Activated naive CD8-positive, alpha-beta T cell treated with anti-CD3 and anti-CD28 coated beads, Interleukin-2, amount 50 U/mL, for 24 hours (primary cell): ENCODE measurements at regions not wholly inside any gene's neighbourhood (a gene's known extent, or its start where the extent isn't known, plus 50 kb on each side); places are given as distances from the start of the nearest gene placed in this dataset.

ENCODE experiments used
- ATAC-seq: fragments of 150-1000 bp; cut with Tn5 transposase; one replicate; pipeline ENCODE4 v1.10.0; 2021
- DNase-seq: peaks from one replicate; pipeline ENCODE4 v3.0.0; 2021
- H3K27ac Mint-ChIP-seq: one replicate; pipeline ENCODE4 v1.8.0; 2021; ENCODE audit warnings: mild to moderate bottlenecking, mixed read lengths
- H3K27me3 Mint-ChIP-seq: one replicate; pipeline ENCODE4 v1.8.0; 2021; ENCODE audit warnings: mixed read lengths
- H3K36me3 Mint-ChIP-seq: one replicate; pipeline ENCODE4 v1.8.0; 2021; ENCODE audit warnings: low read depth, mixed read lengths
- H3K4me1 Mint-ChIP-seq: one replicate; pipeline ENCODE4 v1.8.0; 2021; ENCODE audit warnings: mixed read lengths
- H3K4me3 Mint-ChIP-seq: one replicate; pipeline ENCODE4 v1.8.0; 2021; ENCODE audit warnings: mild to moderate bottlenecking, moderate library complexity, mixed read lengths
- H3K9me3 Mint-ChIP-seq: one replicate; pipeline ENCODE4 v1.8.0; 2021; ENCODE audit warnings: mixed read lengths

- H3K36me3 Mint-ChIP-seq = no peaks in the 10 kb centered on the region
- H3K27ac Mint-ChIP-seq = no peak overlapping the region
- H3K27me3 Mint-ChIP-seq = peaks cover 6% of the 10 kb centered on the region
- no peaks in the 10 kb centered on the region for H3K9me3 Mint-ChIP-seq
- ATAC-seq (no peak), DNase-seq (no peak)
- no peaks in the 10 kb centered on the region for H3K4me1 Mint-ChIP-seq
- H3K4me3 Mint-ChIP-seq = no peak overlapping the region
These were observed 165.8 kb downstream of the NUP210 start for GRCh38 chr3:13254028-13254951.

- Mint-ChIP-seq H3K27me3 (peaks cover 6% of the 10 kb centered on the region), H3K4me1 (no peaks in the 10 kb centered on the region), H3K36me3 (no peaks in the 10 kb centered on the region), H3K9me3 (no peaks in the 10 kb centered on the region), H3K4me3 (no peak overlapping the region), H3K27ac (no peak overlapping the region)
- ATAC-seq (no peak), DNase-seq (no peak)
These were observed 166.7 kb downstream of the NUP210 start for GRCh38 chr3:13253208-13253937.

- DNase-seq (no peak), ATAC-seq (no peak)
- no peaks in the 10 kb centered on the region for H3K36me3 Mint-ChIP-seq
- no peaks in the 10 kb centered on the region for H3K9me3 Mint-ChIP-seq
- no peak overlapping the region for H3K4me3 Mint-ChIP-seq
- no peak overlapping the region for H3K27ac Mint-ChIP-seq
- peaks cover 6% of the 10 kb centered on the region for H3K27me3 Mint-ChIP-seq
- H3K4me1 Mint-ChIP-seq = no peaks in the 10 kb centered on the region
These were observed 167.9 kb downstream of the NUP210 start for GRCh38 chr3:13252207-13252606.

DNA sequence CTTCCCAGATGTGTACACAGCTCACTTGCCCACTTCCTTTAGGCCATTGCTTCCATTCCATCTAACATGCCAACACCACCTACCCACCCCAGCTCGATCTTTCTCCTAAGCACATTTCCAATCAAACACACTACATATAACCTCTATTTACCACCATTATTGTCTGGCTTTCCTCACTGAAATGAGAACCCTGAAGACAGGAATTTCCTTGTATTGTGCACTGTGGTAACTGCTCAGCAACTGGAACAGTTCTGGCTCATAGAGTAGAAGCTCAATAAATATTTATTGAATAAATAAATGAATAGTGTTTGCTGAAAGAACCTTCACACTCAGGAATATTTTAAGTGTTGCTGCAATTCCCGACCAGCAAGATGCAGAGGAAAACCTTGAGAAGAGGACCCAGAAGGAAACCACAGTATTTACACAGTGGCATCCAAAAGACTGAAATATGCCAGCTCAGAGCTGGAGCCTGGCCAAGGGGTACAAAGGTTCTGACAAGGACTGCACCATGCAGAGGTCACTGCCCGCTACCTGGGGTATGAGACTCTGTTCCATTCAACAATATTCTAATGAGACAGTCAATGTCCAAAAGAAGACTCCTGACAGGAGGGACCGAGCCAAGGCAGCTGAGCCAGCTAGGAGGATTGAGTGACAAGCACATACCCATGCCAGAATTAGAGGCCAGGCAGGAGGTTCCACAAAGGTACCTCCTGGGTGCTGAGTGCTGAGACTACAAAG, 168.8 kb downstream of the NUP210 start:
- H3K9me3 Mint-ChIP-seq = no peaks in the 10 kb centered on the region
- H3K36me3 Mint-ChIP-seq = no peaks in the 10 kb centered on the region
- no peak for ATAC-seq
- H3K4me1 Mint-ChIP-seq = no peaks in the 10 kb centered on the region
- no peak overlapping the region for H3K27ac Mint-ChIP-seq
- no peak for DNase-seq
- H3K27me3 Mint-ChIP-seq = peaks cover 6% of the 10 kb centered on the region
- H3K4me3 Mint-ChIP-seq = no peak overlapping the region

DNA sequence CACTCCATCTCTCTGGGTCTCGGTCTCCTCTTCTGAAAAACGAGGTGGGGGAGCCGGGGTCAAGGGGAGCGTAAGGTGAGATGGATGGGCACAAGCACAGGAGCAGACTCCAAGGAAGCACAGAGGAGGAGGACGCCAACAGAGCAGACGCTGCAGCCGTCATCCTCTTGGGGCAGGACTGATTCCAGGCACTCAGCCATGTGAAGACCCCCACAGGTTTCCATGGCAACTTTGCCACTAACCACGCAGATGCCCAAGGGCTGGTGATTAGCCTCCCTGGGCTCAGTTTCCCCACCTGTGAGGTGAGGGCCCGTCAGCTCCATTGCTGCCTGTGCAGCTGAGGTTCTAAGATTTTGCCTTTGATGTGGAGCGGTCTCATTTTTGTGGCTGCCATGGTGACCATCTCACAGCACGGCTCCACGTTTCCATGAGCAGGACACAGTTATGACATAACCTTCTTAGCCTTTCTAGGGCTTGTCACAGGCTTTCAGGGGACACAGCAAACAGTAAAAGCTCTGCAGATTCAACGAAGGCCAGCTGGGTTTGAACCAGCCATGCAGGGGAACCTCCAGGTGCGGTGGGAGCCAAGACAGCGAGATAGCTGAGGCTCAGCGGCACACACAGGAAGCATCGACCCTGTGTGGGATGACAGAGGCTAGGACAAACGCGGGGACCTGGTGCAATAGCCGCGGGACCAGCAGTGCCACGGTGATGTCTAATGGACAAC, 170.3 kb downstream of the NUP210 start:
- H3K4me3 Mint-ChIP-seq = no peak overlapping the region
- DNase-seq = no peak
- H3K36me3 Mint-ChIP-seq = no peaks in the 10 kb centered on the region
- H3K27ac Mint-ChIP-seq = no peak overlapping the region
- ATAC-seq = no peak
- H3K9me3 Mint-ChIP-seq = no peaks in the 10 kb centered on the region
- no peaks in the 10 kb centered on the region for H3K4me1 Mint-ChIP-seq
- peaks cover 6% of the 10 kb centered on the region for H3K27me3 Mint-ChIP-seq

DNA sequence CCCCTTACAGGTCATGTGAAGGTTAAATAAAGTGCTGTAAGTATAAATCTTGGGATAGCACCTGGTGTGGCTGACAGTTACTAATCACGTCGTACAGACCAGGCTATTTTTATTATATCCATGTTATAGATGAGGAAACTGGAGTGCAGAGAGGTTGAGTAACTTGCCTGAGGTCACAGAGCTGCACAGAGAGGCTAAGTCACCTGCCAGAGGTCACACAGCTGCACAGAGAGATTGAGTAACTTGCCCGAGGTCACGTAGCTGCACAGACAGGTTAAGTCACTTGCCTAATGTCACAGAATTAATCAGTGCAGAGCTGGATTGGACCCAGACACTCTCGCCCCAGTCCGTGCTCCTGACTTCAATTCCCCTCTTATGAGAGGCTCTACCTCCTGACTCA, 171.5 kb downstream of the NUP210 start:
- Mint-ChIP-seq H3K27me3 (peaks cover 6% of the 10 kb centered on the region), H3K27ac (no peak overlapping the region), H3K9me3 (no peaks in the 10 kb centered on the region), H3K4me3 (no peak overlapping the region), H3K36me3 (no peaks in the 10 kb centered on the region), H3K4me1 (no peaks in the 10 kb centered on the region)
- ATAC-seq (no peak), DNase-seq (no peak)

GRCh38 chr3:13245615-13245978, 172.4 kb upstream of the IQSEC1 start:
- H3K9me3 Mint-ChIP-seq = no peaks in the 10 kb centered on the region

DNA sequence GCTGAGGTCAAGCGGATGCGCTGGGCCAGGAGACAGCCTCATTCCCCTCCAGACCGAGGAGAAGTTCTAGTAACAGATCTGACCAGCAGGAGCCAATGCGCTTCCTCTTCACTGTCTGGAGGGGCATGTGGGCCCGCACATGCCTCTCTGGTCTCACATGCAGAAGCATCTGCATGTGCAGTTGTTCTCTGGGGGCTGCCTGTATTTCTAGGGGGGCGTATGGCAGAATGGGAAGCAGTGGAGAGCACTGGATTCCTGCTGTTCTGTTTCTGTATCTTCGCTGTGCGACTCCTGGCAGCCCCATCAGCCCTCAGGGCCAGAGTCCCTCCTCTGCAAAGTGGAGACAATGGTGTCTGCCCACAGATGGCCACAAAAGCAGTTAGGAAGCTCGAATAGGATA, 170.4 kb upstream of the IQSEC1 start:
- no peaks in the 10 kb centered on the region for H3K36me3 Mint-ChIP-seq
- no peak overlapping the region for H3K27ac Mint-ChIP-seq
- no peak for DNase-seq
- no peak overlapping the region for H3K4me3 Mint-ChIP-seq
- no peaks in the 10 kb centered on the region for H3K27me3 Mint-ChIP-seq
- ATAC-seq = no peak
- no peaks in the 10 kb centered on the region for H3K9me3 Mint-ChIP-seq
- H3K4me1 Mint-ChIP-seq = no peaks in the 10 kb centered on the region

More at GRCh38 chr3:13245615-13245978, 172.4 kb upstream of the IQSEC1 start:
- Mint-ChIP-seq H3K4me3 (no peak overlapping the region), H3K27ac (no peak overlapping the region), H3K36me3 (no peaks in the 10 kb centered on the region), H3K4me1 (no peaks in the 10 kb centered on the region), H3K27me3 (no peaks in the 10 kb centered on the region)
- ATAC-seq = no peak
- DNase-seq = no peak

- Mint-ChIP-seq H3K4me3 (no peak overlapping the region), H3K36me3 (no peaks in the 10 kb centered on the region), H3K9me3 (no peaks in the 10 kb centered on the region), H3K4me1 (no peaks in the 10 kb centered on the region), H3K27me3 (no peaks in the 10 kb centered on the region), H3K27ac (no peak overlapping the region)
- DNase-seq (no peak), ATAC-seq (no peak)
These were observed 169.1 kb upstream of the IQSEC1 start for GRCh38 chr3:13242364-13242737.

DNA sequence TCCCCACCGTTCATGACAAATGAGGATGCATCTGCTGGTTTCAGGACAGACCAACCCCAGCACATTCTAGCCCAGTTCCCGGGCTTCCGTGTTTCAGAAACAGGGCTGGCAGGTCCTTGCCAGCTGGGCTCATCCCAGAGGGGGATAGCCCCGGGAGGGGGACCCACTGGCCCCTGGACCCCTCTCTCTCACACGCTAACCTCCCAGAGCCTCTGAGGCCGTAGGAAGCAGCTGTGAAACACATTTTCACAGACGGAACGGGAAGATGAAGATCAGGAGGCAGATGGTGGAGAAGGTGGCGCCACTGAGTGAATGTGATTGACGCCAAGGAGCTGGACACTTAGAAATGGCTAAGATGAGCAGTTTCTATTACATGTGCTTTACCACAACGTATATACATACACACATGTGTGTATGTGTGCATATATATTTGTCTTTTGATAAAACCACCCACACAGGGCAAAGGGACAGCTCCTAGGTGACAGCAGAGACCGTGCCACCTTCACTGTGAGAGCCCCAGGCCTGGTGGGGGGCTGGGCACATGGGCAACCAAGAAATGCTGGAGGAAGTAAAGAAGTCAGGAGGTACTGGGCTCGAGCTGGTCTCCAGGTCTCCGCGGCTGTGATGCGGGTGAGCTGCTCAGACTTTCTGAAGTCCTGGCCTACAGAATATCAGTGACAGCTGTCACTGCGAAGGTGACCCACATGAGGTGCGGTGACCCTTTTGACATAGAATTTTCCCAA, 168.6 kb upstream of the IQSEC1 start:
- H3K4me1 Mint-ChIP-seq = no peaks in the 10 kb centered on the region
- H3K27me3 Mint-ChIP-seq = no peaks in the 10 kb centered on the region
- no peak overlapping the region for H3K4me3 Mint-ChIP-seq
- ATAC-seq (no peak), DNase-seq (no peak)
- no peak overlapping the region for H3K27ac Mint-ChIP-seq
- no peaks in the 10 kb centered on the region for H3K36me3 Mint-ChIP-seq
- H3K9me3 Mint-ChIP-seq = no peaks in the 10 kb centered on the region

DNA sequence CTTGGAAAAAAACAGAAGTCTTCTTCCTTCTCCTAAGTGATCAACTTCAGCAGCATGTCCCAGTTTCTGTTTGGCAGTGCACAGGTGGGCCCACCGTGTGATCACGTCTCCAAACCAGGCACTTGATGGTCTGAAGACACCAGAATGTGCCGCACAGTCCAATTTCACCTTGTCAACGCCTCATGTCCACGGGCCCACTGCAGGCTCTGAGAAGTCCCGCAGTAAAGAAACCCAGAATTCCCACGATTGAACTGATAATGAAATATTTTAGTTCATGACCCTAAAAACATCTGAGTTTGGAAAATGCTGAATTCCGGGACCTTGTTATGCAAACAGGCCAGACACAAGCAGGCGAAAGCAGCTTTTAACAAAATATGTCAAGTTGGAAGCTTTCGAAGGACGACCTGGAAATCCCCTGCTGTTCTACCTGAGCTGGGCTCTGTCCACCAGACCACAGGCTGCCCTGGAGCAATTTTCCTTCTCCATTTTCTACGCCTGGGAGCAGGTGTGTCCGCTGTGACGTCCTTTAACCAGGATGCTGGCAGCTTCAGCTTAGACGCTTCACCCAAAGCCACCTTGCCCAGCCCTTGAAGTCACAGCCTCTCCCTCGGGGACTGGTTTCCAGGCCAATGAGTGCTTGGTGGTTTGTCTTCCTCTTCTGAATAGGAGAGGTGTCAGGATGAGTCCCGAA, 167.8 kb upstream of the IQSEC1 start:
- Mint-ChIP-seq H3K4me3 (no peak overlapping the region), H3K27ac (no peak overlapping the region), H3K27me3 (no peaks in the 10 kb centered on the region), H3K36me3 (no peaks in the 10 kb centered on the region), H3K9me3 (no peaks in the 10 kb centered on the region), H3K4me1 (no peaks in the 10 kb centered on the region)
- ATAC-seq (no peak), DNase-seq (no peak)

DNA sequence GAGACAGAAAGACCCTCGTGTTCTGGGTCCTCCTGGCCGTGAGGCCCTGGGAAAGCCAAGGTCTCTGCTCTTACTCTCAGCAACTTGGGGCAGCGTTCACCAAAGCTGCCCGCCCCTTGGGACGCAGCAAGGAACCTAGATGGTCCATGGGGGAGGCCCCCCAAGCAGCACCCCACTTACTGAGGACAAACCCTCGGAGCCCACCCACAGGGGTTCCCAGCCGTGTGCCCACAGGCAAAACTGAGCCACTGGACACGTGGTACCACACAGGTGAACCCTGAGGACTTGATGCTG, 166.2 kb upstream of the IQSEC1 start:
- no peak overlapping the region for H3K4me3 Mint-ChIP-seq
- no peaks in the 10 kb centered on the region for H3K36me3 Mint-ChIP-seq
- no peak for ATAC-seq
- H3K4me1 Mint-ChIP-seq = peaks cover 14% of the 10 kb centered on the region
- H3K27me3 Mint-ChIP-seq = peaks cover 4% of the 10 kb centered on the region
- no peak for DNase-seq
- H3K9me3 Mint-ChIP-seq = no peaks in the 10 kb centered on the region
- H3K27ac Mint-ChIP-seq = no peak overlapping the region

- Mint-ChIP-seq H3K27ac (no peak overlapping the region), H3K4me3 (no peak overlapping the region), H3K9me3 (no peaks in the 10 kb centered on the region), H3K27me3 (peaks cover 4% of the 10 kb centered on the region), H3K4me1 (peaks cover 20% of the 10 kb centered on the region), H3K36me3 (no peaks in the 10 kb centered on the region)
- no peak for DNase-seq
- ATAC-seq = no peak
These were observed 165.6 kb upstream of the IQSEC1 start for GRCh38 chr3:13238687-13239466.
